GM21619 (cell line): ENCODE measurements at regions not wholly inside any gene's neighbourhood (a gene's known extent, or its start where the extent isn't known, plus 50 kb on each side); places are given as distances from the start of the nearest gene placed in this dataset.
"Not testable (repeated sequence)": the region's sequence is repeated elsewhere in the genome, so short reads cannot be mapped to it uniquely, and the experiment has no call there.

ENCODE experiments used
- ATAC-seq: cut with Tn5 transposase; IDR thresholded peaks from one replicate; pipeline ENCODE4 v1.9.1; 2021; ENCODE audit not compliant: unreplicated experiment

DNA sequence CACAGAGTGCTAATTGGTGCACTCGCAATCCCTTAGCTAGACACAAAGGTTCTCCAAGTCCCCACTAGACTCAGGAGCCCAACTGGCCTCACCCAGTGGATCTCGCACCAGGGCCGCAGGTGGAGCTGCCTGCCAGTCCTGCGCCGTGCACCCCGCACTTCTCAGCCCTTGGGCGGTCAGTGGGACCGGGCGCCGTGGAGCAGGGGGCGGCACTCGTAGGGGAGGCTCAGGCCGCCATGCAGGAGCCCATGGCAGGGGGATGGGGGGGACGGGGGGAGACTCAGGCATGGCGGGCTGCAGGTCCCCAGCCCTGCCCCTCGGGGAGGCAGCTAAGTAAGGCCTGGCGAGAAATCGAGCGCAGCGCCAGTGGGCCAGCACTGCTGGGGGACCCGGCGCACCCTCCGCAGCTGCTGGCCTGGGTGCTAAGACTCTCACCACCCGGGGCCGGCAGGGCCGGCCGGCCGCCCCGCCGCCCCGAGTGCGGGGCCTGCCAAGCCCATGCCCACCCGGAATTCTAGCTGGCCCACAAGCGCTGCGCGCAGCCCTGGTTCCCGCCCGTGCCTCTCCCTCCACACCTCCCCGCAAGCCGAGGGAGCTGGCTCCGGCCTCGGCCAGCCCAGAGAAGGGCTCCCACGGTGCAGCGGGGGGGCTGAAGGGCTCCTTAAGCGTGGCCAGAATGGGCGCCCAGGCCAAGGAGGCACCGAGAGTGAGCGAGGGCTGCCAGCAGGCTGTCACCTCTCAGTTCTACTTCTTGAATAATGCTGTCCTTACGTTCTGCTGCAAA lies 258.2 kb downstream of the GALC start:
- not testable (repeated sequence) for ATAC-seq

- ATAC-seq: not testable (repeated sequence)
Observed at GRCh38 chr14:87733115-87733514, 259.9 kb downstream of the GALC start.

DNA sequence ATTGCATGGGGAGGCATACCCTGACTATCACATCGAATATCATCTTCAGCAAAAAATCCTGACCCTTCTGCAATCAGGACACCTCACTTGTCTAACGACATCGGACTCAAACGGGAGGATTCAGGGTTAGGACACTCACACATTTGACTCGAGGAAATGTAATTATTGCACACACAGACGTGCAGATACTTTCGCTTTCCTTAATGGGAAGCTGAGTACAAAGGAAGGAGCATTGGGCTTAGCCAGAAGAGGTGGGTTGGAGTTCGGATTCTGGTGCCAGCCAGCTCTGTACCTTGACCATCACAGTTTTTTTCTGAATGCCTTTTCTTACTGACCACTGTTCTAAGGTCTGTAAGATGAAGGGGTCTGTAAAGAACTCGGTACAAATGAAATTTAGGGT lies 260.4 kb downstream of the GALC start:
- ATAC-seq: no peak

DNA sequence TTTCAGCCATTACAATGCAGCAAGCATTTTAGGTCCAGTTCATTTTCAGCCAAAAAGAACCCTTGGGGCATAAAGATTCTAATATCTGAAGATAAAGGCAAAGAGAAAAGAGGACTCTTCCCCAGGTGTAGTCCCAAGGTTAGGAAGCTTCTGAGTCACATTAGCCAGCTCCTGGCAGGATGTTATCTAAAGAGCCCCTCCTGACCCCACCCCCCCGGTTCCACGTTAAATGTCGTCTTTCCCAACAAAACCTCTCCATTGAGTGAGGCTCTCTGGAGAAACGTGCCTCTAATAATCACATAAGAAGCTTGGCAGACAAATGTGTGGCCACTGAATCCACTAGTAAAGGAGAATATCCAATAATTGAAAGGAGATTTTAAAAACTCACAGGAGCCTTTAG lies 267.7 kb downstream of the GALC start:
- no peak for ATAC-seq

DNA sequence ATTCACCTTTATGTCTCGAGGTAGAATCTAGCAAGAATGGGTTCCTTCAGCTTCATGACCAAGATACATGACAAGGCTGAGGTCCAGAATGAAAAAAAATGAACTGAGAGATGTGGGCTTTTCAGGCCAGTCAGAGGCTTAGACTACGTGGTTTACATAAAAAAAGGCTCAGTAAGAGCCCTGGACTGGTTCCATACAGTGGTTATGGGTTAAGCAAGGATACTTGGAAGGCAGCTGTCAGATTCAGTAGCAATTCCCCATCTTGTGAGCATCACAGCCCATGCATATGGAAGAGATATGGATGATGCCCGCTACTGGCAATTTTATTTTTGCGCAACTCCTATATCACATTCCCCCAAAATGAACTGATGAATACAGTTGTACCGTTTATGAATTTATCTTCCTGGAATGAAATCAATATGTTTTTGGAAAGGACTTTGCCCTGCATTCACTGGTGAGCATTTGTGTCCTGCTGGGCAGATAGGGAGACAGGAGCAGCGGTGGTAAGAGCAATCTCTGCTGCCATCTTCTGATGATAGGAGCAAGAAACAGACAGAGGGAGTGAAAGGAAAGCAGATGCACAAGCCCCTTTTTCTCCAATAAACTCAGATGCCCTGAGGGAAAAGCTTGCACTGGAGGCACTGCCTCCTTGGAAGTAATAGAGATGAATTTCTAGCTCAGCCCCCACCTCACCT lies 280.4 kb downstream of the GALC start:
- no peak for ATAC-seq

DNA sequence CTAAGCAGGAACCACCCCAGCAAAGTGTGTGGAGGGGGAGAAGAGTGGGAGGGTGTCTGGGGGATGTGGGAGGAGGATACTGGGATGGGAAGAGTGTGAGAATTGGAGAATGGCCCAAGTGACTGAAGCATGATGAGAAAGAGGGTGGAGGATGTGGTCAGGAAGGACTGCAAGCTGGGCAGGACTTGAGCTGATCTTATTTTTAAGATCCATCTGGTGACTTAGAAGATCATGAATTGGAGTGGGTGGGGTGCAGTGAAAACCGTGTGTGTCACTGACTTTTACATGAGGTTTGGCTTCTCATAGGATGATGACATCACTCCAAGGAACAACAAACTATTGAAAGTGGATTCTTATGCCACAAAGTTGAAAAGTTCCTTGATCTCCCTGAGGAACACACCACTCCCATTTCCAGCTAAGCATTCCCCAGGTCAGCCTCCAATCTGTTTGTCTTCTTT lies 287.5 kb downstream of the GALC start:
- ATAC-seq: no peak

GRCh38 chr14:87698481-87698880 lies 294.5 kb downstream of the GALC start:
- no peak for ATAC-seq

DNA sequence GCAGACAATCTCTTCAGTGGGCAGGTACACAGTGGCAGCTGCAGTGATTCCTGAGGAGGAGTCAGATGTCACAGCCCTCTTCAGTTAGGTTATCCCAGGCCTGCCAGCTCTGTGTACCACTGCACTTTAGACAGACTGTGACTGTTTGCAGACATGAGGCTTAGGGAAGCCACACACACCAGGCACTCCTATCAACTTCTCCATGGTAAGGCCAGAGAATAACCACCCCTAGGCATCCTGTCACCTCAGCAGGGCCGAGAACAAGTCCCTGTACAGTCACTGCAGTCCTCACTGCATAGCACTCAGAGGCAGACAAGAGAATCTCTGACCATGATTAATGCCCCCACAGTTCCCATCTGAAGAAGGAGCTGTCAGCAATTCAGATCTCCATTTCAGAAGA lies 296.5 kb downstream of the GALC start:
- ATAC-seq: no peak

DNA sequence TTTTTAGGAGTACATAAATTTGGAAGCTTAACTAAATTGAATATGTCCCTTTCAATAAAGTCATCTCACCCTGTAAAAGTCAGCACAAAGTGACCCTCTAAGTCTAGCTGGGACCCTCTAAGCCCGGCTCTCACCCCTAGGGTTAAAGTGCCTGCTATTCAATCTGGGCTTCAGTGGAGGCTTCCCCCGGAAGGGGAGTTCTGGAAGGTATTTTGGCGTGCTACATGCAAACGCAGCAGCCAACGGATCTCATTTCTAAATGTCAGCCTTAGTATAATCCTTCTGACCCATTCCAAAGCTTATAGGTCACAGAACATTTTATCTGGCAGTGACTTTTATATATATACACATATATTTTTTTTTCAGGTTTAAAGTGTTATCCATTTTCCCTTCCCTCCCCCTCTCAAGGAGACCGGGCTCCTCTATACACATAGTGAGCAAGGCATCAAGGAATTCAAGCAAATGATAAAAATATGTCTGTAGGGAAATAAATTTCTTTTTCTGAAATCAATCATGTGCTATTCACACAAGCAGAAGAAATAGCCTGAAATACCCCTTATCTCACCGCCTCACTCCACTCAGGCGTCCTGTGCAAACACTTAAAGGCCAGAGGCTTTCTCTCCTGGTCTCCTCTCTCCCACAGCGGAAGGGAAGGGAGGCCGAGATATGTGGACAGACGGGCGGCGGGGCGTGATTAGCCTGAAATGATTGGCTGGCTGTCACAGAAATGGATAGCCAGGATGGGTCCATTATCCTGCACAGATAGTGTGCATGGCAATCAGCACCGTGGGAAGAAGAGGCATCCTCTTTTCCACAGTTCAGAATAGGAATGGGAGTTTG lies 301.7 kb downstream of the GALC start:
- no peak for ATAC-seq

DNA sequence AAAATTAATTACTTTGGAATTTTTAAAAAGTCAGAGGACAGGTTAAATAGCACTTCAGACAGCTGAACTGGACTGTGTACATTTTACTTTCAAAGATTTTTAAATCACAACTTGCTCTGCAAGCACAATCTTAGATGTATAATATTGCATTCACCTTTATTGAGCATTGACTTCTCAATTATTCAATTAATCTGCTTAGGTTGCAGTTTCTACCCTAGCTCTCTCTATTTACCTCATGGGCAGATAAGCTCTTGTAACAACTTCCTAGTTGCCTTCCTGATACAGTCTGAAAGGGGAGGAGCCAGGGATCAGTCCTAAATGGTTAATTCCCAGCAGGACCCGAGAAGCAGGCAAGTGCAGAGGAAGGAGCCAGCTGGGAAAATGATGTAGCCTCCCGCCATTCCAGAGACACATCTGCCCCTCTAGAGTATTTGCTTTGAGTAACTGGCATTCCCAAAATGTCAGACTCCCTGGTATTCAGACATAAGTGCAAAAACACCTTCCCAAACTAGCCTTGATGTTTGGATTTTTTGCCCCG lies 302.8 kb downstream of the GALC start:
- no peak for ATAC-seq

GRCh38 chr14:87688524-87688923 lies 304.5 kb downstream of the GALC start:
- no peak for ATAC-seq

DNA sequence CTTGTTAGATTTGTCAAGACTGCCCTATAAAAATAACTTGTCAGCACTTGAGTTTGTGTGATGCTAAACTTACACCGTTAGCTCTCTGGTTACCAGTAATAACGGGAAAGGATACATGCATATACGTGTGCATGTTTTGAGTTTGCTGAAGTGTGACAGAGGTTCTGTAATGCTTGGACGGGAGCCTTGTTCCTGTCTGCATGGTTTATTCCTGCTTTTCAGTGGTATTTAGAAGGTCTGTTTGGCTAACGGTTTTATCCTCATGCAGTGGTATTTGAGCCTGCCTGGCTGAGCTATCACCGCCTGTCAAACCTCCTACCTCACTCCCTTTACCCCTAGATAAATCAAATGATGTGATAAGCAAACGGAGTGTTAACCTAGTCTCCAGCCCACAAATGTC lies 305.6 kb downstream of the GALC start:
- no peak for ATAC-seq

DNA sequence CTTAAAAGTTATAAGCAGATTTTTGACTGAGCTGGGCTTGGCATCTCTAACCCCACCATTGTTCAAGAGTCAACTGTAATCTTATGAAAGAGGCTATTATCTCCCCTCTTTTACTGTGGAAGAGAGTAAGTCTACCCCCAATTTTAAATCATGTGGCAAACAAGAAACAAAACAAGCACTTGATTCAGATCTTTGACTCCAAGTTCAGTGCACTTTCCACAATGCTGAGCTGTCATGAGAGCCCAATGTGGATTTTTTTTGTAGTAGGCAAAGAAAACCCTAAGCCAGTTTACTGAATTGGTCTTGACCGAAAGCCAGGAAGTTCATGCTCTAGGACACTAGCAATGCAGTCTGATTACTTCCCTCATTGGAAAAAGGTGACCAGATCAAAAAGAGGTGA lies 306.2 kb downstream of the GALC start:
- ATAC-seq: no peak

- no peak for ATAC-seq
Observed at GRCh38 chr14:87679866-87680265, 313.1 kb downstream of the GALC start.

GRCh38 chr14:87678624-87679023 lies 314.4 kb downstream of the GALC start:
- no peak for ATAC-seq

DNA sequence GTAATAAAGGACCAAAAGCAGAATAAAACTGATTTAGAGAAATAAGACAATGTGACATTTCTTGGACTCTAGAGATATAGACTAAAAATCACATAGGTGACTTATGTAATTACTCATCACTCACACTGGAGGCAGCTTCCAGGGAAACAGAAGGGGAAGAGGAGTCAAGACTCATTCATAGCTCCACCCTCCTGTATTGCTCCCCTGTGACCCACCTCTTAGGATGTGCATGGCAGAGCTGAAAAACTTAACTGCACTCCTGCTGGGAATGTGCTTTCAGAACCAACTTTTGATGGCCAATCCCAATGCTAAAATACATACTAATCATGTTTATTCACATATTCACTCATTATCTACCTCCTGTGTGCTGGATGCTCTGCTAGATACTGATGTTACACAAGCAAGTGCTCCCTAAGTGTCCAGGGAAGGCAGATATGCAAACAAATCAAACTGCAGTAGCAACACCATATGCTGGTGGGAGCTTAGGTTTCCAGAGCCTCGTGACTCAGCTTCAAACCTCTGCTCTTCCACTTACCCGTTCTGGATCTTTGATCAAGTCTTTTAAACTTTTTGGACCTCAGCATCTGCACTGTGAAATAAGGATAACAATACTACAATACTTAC lies 316.1 kb downstream of the GALC start:
- no peak for ATAC-seq

GRCh38 chr14:87667659-87668058 lies 325.3 kb downstream of the GALC start:
- no peak for ATAC-seq

GRCh38 chr14:87656315-87656714 lies 336.7 kb downstream of the GALC start:
- no peak for ATAC-seq

- ATAC-seq: no peak
Observed at GRCh38 chr14:87652278-87652677, 340.7 kb downstream of the GALC start.

GRCh38 chr14:87644689-87645088 lies 348.3 kb downstream of the GALC start:
- ATAC-seq: no peak

GRCh38 chr14:87643005-87643404 lies 350.0 kb downstream of the GALC start:
- ATAC-seq: no peak
